Muscle of arm (tissue), 1 donor: ENCODE measurements at regions not wholly inside any gene's neighbourhood (a gene's known extent, or its start where the extent isn't known, plus 50 kb on each side); places are given as distances from the start of the nearest gene placed in this dataset.

Source experiments
- DNase-seq: peaks from one replicate; pipeline ENCODE4 v3.0.0-alpha.2; 2013

DNA sequence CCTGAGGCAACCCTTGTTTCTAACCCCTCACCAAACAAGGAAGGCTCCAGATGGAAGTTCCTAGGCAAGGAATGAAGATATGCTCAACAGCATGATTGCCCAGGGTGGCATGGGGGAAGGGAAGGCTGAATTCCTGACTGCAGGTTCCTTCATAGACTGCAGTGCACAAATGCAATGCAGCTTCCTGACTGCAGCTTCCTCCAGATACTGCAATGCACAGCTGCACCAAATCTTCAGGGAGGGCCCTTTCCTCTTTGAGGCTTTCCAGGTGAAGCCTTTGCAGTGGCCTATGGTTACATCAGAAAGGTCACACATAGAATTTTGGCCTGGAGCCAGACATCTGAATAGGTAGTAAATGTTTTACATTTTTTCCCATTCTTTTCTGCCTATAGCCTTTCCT is 58.8 kb upstream of the DYNAP start:
- DNase-seq: no peak

DNA sequence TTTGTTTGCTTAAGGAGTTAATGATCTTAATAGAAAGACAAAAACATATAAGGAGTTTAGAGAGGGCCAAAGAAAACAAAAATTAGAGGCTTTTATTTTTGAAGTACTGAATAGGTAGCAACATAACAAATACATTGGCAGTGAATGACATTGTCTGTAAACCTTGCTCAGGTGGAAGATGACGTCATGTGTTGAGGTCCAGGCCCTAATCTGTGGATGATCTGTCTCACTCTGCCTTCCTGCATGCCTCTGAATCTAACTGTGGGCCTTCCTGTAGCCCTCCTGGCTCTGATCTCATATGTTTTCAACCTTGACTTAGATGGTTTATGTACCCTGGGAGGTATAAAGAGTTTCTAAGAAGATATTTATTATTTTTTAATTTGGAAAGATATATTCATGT is 58.1 kb upstream of the DYNAP start:
- no peak for DNase-seq
